GM19043 (cell line): ENCODE measurements at regions not wholly inside any gene's neighbourhood (a gene's known extent, or its start where the extent isn't known, plus 50 kb on each side); places are given as distances from the start of the nearest gene placed in this dataset.

ENCODE experiments used
- ATAC-seq: cut with Tn5 transposase; IDR thresholded peaks from one replicate; pipeline ENCODE4 v1.9.1; 2021; ENCODE audit warnings: low read depth; ENCODE audit not compliant: unreplicated experiment

DNA sequence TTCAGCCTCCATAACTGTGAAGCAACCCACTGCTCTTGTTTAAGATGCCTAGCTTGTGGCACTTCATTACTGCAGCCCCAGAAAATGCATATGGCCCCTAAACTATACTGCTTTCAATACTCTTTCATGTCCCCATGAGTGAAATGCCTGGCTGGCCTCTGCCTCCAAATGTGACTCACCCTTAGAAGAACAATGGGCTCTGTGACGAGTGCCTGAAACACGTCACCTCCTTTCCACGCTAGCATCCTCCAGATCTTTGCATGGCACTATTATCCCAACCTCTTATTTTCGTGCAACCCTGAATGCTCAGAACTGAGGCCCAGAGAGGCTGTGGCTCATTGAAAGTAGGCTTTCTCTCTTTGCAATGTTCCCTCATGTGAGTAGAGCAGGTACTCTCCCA is 233.1 kb downstream of the CBLN1 start:
- ATAC-seq = no peak

DNA sequence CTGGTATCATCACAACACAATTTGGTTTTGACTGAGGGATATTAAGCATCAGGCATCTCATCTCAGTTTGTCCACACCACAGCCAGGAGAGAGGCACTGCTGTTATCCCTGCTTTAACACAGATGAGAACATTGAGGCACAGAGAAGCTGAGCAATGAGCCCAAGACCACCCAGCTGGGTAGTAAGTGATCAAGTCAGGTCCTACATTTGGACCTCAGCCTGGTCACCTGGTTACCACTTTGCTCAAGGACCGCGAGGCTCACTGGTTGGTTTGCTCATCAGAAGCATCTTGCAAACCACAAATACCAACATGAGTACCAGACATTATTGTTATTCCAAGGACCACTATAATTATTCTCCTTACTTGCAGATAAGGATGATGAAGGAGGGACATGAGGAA is 245.5 kb downstream of the CBLN1 start:
- no peak for ATAC-seq

DNA sequence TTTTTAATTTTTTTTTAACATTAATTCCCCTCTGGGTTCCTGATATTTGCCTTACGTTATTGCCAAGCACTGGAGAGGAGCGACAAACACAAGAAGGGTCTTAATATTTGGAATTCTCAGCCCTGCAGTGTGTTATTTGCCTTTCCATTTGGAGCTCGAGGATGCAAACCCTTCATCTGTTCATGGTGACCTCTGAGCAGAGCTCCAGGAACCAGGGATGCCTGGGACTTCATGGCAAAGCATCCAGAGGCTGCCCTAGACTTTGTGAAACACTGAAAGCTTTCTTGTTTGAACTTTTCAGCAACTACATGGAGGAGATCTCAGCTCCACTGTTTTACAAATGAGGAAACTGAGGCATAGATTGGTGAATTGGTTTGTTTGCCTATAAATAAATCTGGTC is 254.2 kb downstream of the CBLN1 start:
- ATAC-seq = no peak

DNA sequence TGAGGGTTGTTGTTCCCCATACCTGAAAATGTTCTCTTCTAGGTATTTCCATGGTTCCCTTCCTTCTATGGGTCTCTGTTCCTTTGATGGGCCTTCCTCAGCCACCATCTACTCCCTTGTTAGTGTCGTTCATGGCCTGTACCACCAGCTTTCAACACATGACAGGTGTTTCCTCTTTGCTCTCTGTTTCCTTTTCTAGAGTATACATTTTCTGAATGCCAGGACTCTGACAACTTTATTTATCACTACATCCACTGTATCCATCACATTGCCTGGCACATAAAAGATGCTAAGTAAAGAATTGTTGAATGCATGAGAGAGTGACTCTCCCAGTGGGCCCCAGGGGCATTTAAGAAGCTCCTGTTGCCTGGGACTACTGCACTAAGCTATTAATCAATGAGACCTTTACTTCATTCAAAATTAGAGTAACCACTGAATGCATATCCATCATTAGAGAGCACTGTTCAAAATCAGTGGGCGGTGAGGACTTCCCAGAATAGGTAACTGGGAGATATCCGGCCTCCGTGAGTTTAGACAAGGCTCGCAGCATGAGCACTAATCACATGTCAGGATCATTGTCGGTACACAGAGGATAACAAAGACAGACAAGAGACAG is 255.0 kb downstream of the CBLN1 start:
- ATAC-seq = no peak

DNA sequence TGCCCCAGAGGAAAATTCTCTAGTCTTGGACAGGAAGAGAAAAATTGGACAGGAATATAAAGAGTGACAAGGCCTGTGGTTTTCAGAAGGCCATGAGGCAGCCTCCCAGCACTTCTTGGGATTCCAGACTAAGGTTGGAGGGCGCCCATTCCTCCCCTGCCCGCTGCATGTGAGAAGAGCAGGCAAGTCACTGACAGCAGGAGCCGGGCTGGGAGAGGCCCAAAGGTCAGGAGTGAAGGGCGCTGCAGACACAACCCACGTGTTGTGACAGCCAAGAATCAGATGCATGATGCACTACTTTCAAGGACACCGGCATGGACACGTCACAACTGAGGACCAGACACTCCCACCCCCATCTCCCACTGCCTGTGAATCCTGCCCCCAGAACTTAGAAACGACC is 256.7 kb downstream of the CBLN1 start:
- ATAC-seq = no peak

DNA sequence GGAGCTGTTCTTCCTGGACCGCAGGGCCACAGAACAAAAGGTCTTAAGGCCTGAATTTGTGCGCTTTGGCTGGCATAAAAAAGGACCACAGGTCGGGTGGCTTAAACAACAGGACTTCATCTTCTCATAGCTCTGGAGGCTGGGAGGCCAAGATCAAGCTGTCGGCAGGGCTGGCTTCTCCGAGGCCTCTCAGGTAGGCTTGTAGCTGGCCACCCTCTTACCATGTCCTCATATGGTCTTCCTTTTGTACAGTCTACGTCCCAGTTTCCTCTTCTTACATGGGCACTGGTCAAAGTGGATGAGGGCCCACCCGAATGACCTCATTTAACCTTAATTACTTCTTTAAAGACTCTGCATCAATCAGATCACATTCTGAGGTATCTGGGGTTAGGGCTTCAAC is 257.6 kb downstream of the CBLN1 start:
- ATAC-seq = no peak

DNA sequence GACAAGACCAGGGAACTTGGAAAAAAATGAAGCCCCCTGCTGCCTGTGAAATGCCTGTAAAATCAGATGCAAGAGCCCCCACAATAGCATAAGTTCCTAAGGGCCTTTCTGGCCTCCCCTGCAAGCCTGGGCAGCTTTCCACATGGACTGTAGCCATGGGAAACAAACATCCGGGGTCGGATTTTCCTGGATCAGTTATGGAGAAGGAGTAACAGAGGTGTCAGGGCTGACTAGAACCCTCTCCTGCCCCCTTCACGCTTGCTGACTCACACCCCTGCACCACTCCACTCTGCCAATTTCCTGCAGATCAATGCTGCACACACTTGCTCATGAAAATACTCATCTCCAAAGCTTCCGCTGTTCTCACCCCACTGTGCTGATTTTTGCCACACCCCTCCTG is 258.6 kb downstream of the CBLN1 start:
- ATAC-seq = no peak

- ATAC-seq = no peak
Observed at GRCh38 chr16:49022351-49022963, 259.2 kb downstream of the CBLN1 start.

GRCh38 chr16:49021136-49021535 is 260.5 kb downstream of the CBLN1 start:
- no peak for ATAC-seq

GRCh38 chr16:49020436-49020835 is 261.2 kb downstream of the CBLN1 start:
- no peak for ATAC-seq

- ATAC-seq = no peak
Observed at GRCh38 chr16:49019831-49020230, 261.8 kb downstream of the CBLN1 start.

GRCh38 chr16:49019081-49019633 is 262.5 kb downstream of the CBLN1 start:
- no peak for ATAC-seq

GRCh38 chr16:49018259-49018931 is 263.2 kb downstream of the CBLN1 start:
- no peak for ATAC-seq

DNA sequence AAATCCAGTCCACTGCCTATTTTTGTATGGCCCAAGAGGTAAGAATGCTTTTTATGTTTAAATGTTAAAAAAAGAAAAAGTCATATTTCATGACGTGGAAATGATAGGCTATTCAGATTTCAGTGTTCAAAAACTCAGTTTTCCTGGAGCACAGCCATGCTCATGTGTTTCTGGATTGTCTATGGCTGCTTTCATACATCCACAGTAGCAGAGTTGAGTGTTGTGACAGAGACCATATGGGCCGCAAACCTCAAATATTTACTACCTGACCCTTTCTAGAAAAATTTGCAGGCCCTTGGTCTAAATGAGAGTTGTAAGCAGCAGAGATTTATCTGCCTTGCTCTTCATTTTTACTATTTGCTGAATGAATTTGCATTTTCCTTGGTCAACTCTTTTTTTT is 264.1 kb downstream of the CBLN1 start:
- ATAC-seq = no peak

- no peak for ATAC-seq
Observed at GRCh38 chr16:49016461-49016860, 265.2 kb downstream of the CBLN1 start.

GRCh38 chr16:49015225-49015592 is 266.4 kb downstream of the CBLN1 start:
- no peak for ATAC-seq

DNA sequence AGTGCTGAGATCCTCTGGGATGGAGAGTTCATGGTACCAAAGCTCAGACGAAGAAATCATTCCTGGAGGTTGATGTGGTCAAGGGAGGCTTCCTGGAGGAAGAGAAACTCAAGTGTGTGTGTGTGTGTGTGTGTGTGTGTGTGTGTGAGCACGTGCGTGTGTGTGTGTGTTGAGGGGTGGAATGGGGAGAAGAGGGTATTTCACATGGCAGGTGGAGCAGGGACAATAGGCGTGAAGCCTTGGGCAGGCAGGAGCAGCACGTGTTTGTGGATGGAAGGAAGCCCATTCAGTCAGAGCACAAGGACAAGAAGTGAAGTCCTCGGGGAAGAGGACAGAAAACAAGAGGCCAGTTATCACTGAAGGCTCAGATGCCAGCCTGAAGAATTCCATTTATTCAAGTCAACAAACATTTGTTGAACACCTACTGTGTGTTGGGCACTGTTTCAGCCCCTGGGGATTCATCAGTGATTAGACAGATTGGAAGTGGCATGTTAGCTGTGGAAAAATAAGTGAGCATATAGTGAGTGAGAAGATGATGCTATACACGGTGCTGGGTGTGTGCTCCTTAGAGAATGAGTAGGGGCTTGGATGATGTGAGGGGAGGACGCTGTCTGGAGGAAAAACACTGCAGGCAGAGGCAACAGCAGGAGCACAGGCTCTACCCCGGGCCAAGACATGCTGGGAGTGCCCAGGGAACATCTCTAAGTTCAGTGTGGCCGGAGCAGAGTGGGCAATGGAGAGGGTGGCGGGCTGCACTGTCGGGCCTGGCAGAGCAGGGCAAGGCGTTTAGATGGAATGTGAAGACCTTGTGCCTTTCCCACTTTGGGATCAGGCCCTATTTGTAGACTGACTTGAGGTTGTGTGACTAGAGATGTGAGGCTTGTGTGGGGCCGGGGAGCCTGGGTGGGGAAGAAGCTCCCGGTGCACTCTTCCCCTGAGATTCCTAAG is 267.1 kb downstream of the CBLN1 start:
- ATAC-seq = no peak

DNA sequence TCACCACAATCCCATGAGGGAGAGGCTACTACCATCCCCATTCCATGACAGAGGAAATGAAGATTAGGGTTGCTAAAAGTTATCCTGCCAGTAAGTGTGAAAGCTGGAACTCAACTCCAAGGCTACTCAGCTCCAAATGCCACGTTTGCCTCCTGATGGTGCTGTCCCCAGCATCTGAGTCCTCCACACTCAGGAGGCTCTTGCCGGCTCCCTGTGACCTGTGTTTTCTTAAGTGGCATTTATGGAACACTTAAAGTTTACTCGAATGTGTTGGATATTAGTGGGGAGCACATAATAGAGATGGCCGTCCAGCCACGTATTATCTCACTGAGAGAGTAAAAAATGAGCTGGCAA is 267.9 kb downstream of the CBLN1 start:
- ATAC-seq = no peak

GRCh38 chr16:49012961-49013726 is 268.5 kb downstream of the CBLN1 start:
- no peak for ATAC-seq

GRCh38 chr16:49011901-49012300 is 269.7 kb downstream of the CBLN1 start:
- ATAC-seq = no peak
